ENCODE measurements at regions not wholly inside any gene's neighbourhood (a gene's known extent, or its start where the extent isn't known, plus 50 kb on each side); places are given as distances from the start of the nearest gene placed in this dataset.

GRCh38 chr6:22906091-22906549, 336.8 kb downstream of the HDGFL1 start:
- Histone ChIP-seq H3K18ac (ENCODE audit: insufficient read length, low read depth, low read length) (no peak overlapping the region), H3K79me1 (ENCODE audit: insufficient read depth, low read depth, low read length, poor library complexity, severe bottlenecking) (no peaks in the 10 kb centered on the region), H3K56ac (ENCODE audit: insufficient read length, low read depth, low read length) (no peak overlapping the region), H2BK5ac (ENCODE audit: insufficient read length, low read length) (no peak overlapping the region), H3K23ac (ENCODE audit: insufficient read length, low read depth, low read length) (no peak overlapping the region), H3K27me3 (ENCODE audit: insufficient read depth, low read length) (no peaks in the 10 kb centered on the region), H3K9ac (ENCODE audit: extremely low read depth, insufficient read length, low read length) (no peak overlapping the region), H3K14ac (ENCODE audit: insufficient read depth, low read length) (no peak overlapping the region), H2AK5ac (ENCODE audit: insufficient read length, low read length) (no peak overlapping the region), H3K27ac (ENCODE audit: insufficient read length, low read depth, low read length) (no peak overlapping the region), H3K9me3 (ENCODE audit: control insufficient read depth, low read depth, low read length) (no peaks in the 10 kb centered on the region), H2BK20ac (ENCODE audit: low read depth, low read length, poor library complexity, severe bottlenecking) (no peak overlapping the region), H4K20me1 (ENCODE audit: control insufficient read depth, insufficient read depth, insufficient read length) (no peaks in the 10 kb centered on the region), H3K23me2 (ENCODE audit: insufficient read length, low read depth, low read length, poor library complexity, severe bottlenecking) (no peaks in the 10 kb centered on the region), H4K91ac (ENCODE audit: insufficient read length, low read depth, low read length) (no peak overlapping the region), H3T11ph (ENCODE audit: low read length) (no peak overlapping the region), H2BK12ac (ENCODE audit: insufficient read length, low read depth, low read length) (no peak overlapping the region), H3K79me2 (ENCODE audit: insufficient read depth, low read length) (no peaks in the 10 kb centered on the region), H3K4me2 (ENCODE audit: insufficient read depth, insufficient read length, low read length) (no peak overlapping the region), H2BK120ac (ENCODE audit: low read depth, low read length, poor library complexity, severe bottlenecking) (no peak overlapping the region), H2BK15ac (ENCODE audit: low read depth, low read length) (no peak overlapping the region), H4K5ac (ENCODE audit: insufficient read length, low read depth, low read length) (no peak overlapping the region), H4K8ac (replicated peaks; ENCODE audit: insufficient read length, low read depth, low read length) (no peak overlapping the region), H2AFZ (ENCODE audit: low read length) (no peak overlapping the region), H3K4ac (ENCODE audit: low read depth, low read length) (no peak overlapping the region), H3K4me1 (ENCODE audit: insufficient read depth, low read length) (peaks cover 3% of the 10 kb centered on the region; the same call in 1 of the 2 replicates)
- Mint-ChIP-seq H3K36me3 (ENCODE audit: insufficient read depth in 1 of 3, low read depth in 3 of 3) (peaks cover 0 to 4% (median 0%) of the 10 kb centered on the region in 3 experiments; a peak in 4 of 7 replicates), H3K27me3 (ENCODE audit: low read depth) (no peaks in the 10 kb centered on the region; the same call in none of the 2 replicates), H3K27ac (no peak overlapping the region), H3K4me3 (no peak overlapping the region), H3K4me1 (peaks cover 25 to 40% of the 10 kb centered on the region in 2 experiments), H3K9me3 (no peaks in the 10 kb centered on the region)
- peak; percentile 54; the same call in 2 of the 3 replicates for TF ChIP-seq CTCF (conservative IDR thresholded peaks at IDR 0.05)
- no peak for DNase-seq
- no CpG with 5 or more reads among the region's 3 CpGs for whole genome bisulfite sequencing (ENCODE audit: extremely low coverage, insufficient read length, low lambda C conversion rate)
